Hematopoietic multipotent progenitor cell treated with erythropoietin and hydrocortisone succinate and interleukin-3 and kit ligand, for 4 days (in vitro differentiated cells): ENCODE measurements at regions not wholly inside any gene's neighbourhood (a gene's known extent, or its start where the extent isn't known, plus 50 kb on each side); places are given as distances from the start of the nearest gene placed in this dataset.

Experiments used
- DNase-seq: peaks from one replicate; pipeline ENCODE4 v3.0.0-alpha.2; 2015

DNA sequence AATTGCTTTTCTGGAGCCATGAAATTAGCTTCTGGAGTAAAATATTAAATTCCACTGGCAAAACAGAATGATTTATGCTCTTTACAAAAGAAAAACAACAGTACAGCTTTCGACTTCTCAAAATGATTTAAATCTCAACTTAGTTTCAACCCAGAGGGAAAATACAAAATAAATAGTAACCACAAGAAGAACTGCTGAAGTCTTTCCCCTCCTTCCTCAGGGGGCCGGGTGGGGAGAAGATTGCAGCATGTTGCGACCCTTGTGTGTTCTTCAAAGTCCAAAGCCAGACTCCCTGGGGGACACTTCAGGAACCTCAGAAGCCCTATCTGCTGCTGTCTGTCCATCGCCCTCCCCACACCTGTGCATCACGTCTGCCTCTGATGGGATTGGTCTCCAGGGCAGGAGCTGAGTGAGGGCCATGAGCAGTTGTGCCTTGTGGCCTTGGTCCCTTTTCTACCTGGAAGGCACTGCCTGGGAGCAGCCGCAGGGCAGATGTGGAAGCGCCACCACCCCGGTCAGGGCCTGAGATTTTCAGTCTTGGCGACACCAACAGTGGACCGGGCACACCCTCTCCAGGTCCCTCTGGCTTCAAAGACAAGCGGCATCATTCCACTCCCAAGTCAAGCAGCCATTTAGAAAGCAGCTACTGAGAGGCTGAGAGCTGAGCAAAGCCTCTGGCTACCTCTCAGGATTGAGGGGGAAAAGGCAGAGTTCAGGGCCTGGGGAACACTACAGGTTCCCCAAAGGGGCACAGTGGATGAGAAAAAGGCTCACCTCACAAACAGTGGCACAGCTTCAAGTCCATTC, 210.1 kb upstream of the RAB6C start:
- DNase-seq, result no peak

DNA sequence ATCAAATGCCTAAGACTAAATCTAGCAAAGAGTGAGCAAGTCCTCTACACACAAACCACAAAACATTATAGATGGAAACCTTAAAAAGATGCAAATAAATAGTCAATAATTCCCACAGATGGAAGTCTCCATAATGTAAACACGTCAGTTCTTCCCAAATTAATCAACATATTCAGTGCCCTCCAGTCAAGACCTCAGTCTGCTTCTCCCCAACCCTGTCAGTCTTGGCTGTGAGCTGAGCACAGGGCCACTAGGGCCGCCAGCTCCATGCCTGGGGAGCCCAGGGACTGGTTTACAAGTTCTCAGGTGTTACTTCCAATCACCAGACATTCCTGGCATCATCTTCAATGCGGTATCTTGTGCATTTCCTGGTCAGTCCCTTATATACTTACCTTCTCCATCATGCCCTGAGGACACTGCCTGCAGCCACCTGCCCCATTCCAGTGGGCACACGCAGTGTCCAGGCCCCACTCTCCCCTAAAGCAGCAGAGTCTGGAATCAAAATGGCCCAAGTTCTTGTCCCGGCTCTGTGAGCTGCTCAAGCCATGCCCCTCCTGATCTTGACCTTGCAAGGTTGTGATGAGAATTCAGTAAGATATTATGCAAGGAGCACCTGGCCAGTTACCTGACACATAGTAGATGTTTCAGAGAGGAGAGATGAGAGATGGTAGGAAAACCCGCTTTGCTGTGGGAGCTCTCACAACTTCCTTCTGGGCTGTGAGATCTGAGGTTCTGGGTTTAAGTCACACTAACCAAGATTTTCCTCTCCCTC, 207.9 kb upstream of the RAB6C start:
- DNase-seq, result no peak

- no peak for DNase-seq
Observed at GRCh38 chr2:129772190-129772579, 207.3 kb upstream of the RAB6C start.

- no peak for DNase-seq
Observed at GRCh38 chr2:129775952-129776653, 203.4 kb upstream of the RAB6C start.

- DNase-seq, result no peak
Observed at GRCh38 chr2:129777146-129777545, 202.3 kb upstream of the RAB6C start.

DNA sequence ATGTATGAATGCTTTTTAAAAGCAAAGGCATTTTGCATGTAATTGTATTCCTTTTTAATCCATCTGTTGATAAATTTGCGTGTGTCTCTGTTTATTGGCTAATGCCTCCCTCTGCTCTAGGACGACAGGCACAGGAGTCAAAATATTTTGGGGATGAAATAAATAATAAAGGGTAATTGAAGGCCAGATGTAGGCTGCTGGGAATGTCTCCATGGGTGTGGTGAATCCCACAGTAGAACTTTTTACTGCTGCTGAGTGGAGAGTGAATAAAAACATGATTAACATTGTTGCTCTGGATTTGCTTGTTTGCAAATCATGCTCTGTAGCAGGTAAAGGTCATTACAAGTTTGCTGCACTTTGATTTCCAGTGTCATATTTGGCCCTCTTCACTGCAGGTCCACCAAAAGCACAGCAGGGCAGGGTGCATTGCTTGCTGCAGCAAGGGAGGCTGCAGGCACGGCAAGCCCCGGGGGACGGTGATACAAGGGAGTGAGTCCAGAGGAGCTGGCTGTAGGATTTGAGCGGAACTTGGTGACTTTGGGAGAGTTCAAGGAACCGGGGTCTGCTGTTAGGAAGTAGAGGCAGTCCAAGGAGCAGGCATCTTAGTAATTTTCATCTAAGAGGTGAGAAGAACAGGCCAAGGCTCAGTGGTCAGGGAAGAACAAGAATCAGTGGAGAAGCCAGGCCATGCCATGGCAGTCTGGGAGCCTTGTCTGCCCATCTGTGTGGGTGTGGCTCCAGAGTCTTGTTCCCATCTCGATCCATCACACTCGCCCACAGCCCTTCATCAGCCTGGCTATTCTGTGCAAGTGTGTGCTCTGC, 201.5 kb upstream of the RAB6C start:
- DNase-seq, result no peak

DNA sequence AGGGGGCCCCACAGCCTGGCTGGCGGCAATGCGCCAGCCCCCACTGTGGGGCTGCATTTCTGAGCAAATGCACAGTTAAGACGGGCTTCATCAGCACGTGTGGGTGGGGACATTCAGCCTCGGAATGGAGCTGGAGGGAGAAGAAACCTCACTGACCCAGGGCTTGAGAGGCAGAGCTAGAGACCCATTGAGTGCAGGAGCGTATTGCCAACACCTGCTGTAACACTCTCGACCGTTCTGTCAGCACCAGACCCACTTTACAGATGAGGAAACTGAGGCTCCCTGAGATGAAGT, 200.9 kb upstream of the RAB6C start:
- no peak for DNase-seq

- no peak for DNase-seq
Observed at GRCh38 chr2:129779783-129780182, 199.7 kb upstream of the RAB6C start.

DNA sequence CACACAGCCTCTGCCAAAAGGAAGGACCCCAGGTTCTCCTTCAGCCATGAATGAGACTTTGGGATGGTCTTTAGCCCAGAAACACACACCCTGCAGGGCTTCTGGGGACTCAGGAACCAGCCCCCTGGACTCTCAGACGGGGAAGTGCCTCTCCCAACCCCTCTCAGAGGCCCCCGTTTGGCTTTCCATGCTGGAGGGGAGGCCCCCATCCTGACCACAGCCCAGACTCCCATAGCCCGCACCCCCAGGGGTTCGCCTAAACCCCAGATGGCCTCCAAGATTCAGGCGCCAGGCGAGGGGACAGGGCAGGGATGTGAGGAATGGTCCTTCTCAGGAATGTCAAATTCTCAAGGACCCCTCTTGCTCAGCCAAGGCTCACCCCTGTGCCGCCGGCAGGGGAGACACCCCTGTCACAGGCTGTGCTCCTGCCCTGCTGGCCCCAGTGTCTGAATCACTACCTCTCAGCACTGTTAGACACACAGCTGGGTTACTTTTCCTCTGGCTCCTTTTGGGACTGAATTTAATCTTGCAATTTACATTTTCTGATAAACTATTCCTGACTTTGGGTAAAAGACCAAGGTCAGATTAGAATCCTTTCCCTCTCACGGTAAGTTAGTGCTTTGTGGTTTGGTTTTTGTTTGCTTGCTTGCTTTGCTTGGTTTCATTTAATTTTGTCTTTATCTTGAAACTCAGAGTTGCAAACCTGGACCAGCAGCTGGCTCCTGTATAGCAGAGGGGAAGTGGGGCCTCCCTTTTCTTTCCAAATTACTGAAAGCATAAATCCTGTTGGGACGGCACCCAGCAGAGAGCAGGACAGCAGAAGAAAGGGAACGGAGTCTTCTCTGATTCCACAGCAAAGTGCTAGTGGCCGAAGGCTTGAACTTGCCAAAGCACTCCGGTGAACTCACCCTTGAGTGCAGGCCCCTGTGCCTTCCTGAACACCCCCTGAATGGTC, 198.9 kb upstream of the RAB6C start:
- no peak for DNase-seq

DNA sequence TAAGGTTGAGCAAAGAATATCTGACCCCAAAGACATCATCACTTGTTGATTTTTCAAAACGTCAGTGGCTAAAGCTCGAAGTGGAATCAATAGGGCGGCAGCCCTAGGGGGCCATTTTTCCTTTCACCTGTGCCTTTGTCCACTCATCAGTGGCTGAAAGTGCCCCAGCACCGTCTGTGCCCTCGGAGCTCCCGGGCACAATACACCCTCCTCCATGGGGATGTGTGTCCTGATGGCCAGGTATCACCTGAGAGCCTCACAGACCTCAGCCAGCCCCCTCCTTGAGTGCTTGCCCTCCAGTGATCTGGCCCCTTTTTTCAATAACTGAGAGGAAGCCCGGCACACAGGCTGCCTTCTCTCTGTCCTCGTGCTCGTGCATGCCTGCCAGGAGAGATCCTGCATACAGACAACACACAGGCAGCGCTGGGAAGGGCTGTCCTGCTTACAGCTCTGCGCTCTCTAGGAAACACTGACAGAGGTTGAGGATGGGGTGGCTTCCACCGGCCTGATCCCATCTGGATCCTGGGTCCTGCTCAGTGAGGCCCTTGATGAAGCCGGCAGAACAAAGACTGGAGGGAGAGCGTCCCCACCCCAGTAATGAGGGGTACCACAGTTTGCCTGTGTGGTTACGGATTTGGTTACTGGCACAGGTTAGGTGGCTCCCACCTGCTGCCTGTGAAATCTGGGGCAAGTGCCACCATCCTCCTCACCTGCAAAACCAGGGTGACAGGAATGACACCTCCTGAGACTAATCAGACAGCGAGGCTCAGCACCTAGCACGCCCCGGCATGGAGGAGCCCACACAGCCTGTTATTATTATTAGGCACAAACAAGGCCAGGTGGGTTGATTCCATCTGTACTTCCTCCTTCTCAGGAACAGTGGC, 197.5 kb upstream of the RAB6C start:
- DNase-seq, result no peak

DNA sequence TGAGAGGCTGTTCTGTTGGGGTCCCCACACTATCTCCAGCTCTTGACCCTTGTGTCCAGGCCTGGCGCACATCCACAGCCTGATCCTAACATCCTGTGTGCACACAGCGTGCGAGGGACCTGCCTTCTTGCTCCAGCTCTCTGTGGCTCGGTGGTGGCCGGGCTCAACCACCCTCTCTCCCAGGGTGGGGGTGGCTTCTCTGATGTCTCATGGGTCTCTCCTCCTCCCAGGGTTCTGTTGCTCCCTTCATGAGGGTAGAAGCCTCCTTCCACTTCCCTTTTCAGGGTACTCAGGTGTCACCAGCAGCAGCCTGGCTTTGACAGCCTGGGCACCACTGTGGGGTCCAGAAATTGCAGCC, 196.9 kb upstream of the RAB6C start:
- DNase-seq, result no peak

DNA sequence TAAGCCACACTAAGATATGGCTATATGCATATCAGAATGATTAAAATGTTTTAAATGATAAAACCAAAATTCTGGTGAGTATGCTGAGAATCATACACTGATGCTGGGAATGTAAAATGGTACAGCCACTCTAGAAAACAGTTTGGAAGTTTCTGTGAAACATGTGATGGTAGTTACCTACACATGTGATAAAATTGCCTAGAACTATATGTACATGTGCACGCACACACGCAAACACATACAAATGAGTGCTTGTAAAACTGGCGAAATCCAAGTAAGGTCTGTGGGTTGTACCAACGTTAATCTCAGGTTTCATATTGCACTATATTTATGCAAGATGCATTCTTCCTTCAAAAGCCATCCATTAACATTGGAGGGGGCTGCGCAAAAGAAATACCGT, 195.0 kb upstream of the RAB6C start:
- DNase-seq, result no peak

- DNase-seq, result no peak
Observed at GRCh38 chr2:129791712-129792111, 187.8 kb upstream of the RAB6C start.

DNA sequence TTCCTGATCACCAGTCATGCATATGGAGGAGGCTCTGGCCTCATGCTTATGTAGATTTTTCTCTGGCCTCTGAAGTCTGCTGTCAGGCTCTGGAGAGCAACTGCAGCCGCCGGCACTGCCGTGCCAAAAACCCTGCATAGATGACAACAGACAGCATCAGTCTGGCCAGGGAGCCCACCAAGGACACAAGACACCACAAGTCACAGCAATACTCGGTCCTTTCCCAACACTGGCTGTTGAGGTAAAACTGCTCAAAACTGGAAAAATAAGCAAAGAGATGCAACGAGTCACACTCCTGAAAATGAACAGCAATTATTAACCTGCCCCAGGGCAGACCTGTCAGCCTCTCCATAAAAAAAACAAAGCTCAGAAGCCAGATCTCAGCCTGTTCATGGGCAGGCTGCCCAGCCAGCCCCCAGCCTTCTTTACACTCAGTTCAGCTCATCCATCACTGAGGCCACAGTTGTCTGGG, 186.0 kb upstream of the RAB6C start:
- no peak for DNase-seq

- no peak for DNase-seq
Observed at GRCh38 chr2:129794116-129794515, 185.3 kb upstream of the RAB6C start.

DNA sequence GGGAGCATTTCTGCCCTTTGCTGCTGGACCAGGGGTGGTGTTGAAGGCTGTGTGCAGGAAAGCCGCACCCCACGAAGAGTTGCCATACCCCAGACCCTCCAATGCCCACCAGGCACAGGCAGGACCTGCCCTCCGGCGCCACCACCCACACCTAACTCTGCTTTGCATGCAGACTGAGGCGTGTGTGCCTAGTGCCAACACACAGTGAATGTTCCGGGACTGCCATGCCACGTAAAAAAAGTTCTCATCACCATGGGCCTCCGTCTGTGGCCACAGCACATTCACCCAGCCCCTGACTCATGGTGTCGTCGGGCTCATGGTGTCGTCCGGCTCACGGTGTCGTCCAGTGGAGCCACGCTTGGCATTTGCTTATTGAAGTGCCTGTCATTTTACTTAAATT, 184.9 kb upstream of the RAB6C start:
- no peak for DNase-seq

DNA sequence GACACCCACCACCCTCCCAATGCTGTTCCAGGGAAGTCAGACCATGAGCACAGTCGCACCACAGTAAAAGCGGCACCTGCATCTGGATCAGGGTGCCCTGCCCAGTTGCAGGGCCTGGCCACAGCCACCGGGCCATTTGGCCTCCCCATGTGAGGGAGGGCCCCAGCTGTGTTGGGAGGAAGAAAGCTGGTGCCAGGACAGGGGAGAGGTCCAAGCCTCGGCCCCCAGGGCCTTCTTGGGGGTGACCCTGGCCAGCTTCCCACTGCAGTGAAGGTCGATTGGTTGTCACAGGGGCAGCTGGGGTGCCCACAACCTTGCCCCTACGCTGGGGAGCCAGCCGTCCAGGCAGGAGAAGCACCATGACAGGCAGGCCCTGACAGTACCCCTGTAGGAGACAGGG, 183.2 kb upstream of the RAB6C start:
- DNase-seq, result no peak

DNA sequence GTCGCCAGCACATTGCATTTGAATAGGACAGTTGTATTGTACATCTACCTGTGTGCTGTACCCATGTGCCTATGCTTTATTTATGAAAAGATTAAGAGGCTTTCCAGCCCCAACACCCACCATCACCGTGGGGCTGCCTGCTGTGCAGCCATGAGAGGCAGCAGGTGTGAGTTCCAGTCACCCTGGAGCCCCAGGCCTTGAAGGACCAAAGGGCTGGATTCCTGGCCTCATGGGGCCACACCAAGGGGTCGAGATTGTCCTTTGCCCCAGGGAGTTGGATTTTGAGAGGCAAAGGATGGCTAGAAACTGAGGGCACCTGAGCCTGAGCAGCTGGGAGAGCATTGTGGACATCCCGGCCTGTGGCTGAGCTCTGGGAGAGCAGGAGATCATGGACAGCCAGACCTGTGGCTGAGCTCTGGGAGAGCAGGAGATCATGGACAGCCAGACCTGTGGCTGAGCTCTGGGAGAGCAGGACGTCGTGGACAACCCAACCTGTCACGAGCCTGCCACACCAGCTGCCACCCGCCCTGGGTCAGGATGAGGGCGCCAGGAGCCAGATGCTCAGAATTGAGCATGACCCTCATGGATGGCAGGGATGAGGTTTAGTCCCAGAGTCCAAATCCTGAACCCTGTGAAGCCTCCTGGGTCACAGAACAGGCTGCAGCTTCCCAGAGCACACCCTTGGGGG, 182.5 kb upstream of the RAB6C start:
- no peak for DNase-seq

DNA sequence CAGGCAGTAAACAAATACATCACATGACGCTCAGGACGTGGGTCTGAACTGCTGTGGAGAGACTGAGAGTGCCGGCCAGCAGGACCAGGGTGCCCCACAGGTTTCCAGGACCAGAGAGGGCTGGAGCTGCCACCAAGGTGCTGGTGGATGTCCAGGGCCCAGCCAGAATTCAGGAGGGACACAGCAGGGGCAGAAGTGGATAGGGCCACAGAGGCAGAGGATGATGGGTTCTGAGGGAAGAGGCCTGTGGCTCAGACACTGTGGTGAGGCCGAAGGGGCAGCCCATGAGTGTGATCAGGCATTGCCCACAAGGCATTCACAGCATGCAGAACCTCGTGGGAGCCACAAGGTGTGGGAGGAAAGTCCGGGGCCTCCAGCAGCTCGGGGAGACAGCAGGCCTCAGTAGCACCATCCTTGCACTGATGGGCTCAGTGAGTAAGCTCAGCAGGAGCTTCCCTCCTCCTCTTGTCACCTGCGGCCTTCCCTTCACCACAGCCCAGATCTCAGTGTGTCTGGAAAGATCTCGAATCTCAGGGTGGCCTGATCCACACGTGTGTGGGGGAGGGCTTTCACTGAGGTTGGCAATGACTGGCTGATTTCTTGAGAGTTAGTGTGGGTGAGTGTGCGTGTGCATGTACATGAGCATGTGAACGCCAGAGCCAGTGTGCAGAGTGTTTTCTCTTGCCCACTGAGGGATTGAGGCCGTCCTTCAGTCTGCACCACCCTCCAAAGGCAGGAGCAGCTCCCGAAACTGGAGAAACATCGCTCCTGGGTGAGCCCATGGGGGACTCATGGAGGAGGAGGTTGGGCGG, 181.8 kb upstream of the RAB6C start:
- DNase-seq, result no peak

DNA sequence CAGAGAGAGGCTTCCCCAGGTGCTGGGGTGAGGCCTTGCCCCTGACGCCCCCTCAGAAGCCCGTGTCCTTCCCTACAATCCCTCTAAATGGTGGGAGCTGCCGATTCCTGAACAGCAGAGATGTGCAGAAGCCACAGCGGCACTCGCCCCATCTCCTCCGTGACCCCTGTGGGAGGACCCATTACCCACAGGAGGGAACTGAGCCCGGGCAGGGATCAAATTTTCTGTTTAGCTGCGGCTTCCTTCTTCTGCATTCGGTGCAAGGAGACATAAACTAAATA, 181.2 kb upstream of the RAB6C start:
- DNase-seq, result no peak
